ENCODE measurements at regions not wholly inside any gene's neighbourhood (a gene's known extent, or its start where the extent isn't known, plus 50 kb on each side); places are given as distances from the start of the nearest gene placed in this dataset.
A peak's percentile ranks its signal among the peaks of the same experiment; 100 is the strongest.

DNA sequence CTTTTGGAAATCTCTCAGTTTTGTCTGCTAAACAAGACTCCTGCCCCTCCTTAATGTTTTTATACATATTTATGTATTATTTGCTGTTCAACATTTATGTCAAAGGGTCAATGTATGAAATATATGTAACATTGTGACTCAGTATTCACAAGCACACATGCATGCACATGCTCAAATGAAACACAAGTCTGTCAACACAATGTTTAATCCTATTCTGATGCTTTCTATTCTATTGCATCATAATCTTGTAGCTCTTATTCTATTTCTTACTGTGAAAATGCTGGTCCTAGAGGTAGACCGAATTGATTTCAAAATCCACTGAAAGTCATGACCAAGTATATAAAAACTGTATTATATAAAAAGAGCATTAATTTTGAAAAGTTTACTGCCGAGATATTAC, 1463.3 kb downstream of the C4orf33 start:
- H3K9me3 ChIP-seq (ENCODE audit: control insufficient read depth in 4 of 4, insufficient read depth in 3 of 4, low read length in 3 of 4): peaks cover 0 to 3% (median 0%) of the 10 kb centered on the region in 4 donors
- no peak overlapping the region for H3K27ac ChIP-seq (ENCODE audit: low read depth in 1 of 2, low read length in 1 of 2)
- no peaks in the 10 kb centered on the region for H3K27me3 ChIP-seq (ENCODE audit: control insufficient read depth in 3 of 3, insufficient read depth in 3 of 3, low read length in 2 of 3)
- H3K9ac ChIP-seq (ENCODE audit: insufficient read depth in 1 of 2, low read length in 2 of 2): no peak overlapping the region
- no peak for TF ChIP-seq CTCF (IDR thresholded peaks at IDR 0.05; ENCODE audit: control extremely low read depth, extremely low read depth)
- 46 to 47% methylated on average over 2 of the region's 2 CpGs for WGBS, 2 donors
- ATAC-seq (ENCODE audit: insufficient read depth, low FRiP score) (no peak), DNase-seq (no peak)
- H3K36me3 ChIP-seq (ENCODE audit: control insufficient read depth in 4 of 4, insufficient read depth in 4 of 4, low read length in 4 of 4): no peaks in the 10 kb centered on the region
- H3K4me3 ChIP-seq: no peak overlapping the region
- peaks cover 0 to 7% (median 2%) of the 10 kb centered on the region in 5 donors for H3K4me1 ChIP-seq (ENCODE audit: control insufficient read depth in 5 of 5, insufficient read depth in 5 of 5, low read length in 5 of 5)

DNA sequence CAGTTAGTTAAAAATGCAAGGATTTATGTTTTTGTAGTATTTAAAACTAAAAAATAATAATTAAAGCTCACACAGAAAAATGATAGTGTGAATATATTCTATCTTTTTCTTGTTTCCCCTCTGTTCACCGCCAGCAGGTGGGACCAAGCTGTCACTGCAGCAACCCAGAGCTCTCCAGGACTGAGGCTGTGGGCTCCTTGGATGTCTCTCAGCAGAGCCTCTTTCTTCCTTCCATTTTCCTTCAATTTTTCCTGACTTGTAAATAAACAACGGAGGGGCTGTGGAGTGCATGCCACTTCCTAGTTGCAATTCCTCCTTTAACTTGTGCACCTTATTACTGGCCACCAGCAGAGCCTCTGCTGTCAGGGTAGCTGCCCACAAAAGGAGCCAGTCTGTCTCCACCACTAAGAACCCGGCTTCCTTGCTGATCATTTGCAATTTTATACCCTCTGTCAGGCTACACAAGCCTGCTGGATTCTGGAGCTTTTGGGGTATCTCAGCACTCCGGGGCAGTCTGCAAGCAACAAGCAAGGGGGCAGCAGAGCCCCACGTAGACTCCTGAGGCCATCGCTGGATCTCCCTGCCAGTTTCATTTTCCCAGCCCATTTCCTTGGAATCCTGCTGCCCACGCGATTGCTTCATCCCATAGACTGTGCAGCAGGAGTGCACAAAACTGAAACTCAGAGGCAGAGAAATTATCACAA, 1467.4 kb downstream of the C4orf33 start:
- no peaks in the 10 kb centered on the region for H3K36me3 ChIP-seq (ENCODE audit: control insufficient read depth in 4 of 4, insufficient read depth in 4 of 4, low read length in 4 of 4)
- H3K4me3 ChIP-seq: no peak overlapping the region
- H3K9ac ChIP-seq (ENCODE audit: insufficient read depth in 1 of 2, low read length in 2 of 2): peak overlapping the region in 1 of 2 donors; percentile 64
- WGBS, 2 donors: 23 to 26% methylated on average over 8 of the region's 8 CpGs
- H3K27me3 ChIP-seq (ENCODE audit: control insufficient read depth in 3 of 3, insufficient read depth in 3 of 3, low read length in 2 of 3): no peaks in the 10 kb centered on the region
- peak; percentile 73 to 84 (median 77) for DNase-seq
- H3K27ac ChIP-seq (ENCODE audit: low read depth in 1 of 2, low read length in 1 of 2): no peak overlapping the region
- H3K4me1 ChIP-seq (ENCODE audit: control insufficient read depth in 5 of 5, insufficient read depth in 5 of 5, low read length in 5 of 5): peaks cover 0 to 7% (median 2%) of the 10 kb centered on the region in 5 donors
- no peak for TF ChIP-seq CTCF (IDR thresholded peaks at IDR 0.05; ENCODE audit: control extremely low read depth, extremely low read depth)
- ATAC-seq (ENCODE audit: insufficient read depth, low FRiP score): peak; percentile 84
- H3K9me3 ChIP-seq (ENCODE audit: control insufficient read depth in 4 of 4, insufficient read depth in 3 of 4, low read length in 3 of 4): peaks cover 0 to under 1% (median 0%) of the 10 kb centered on the region in 4 donors

GRCh38 chr4:130563889-130564418, 1468.0 kb downstream of the C4orf33 start:
- Histone ChIP-seq H3K27ac (ENCODE audit: low read depth in 1 of 2, low read length in 1 of 2) (no peak overlapping the region), H3K4me3 (no peak overlapping the region), H3K9ac (ENCODE audit: insufficient read depth in 1 of 2, low read length in 2 of 2) (peak overlapping the region in 1 of 2 donors; percentile 64), H3K9me3 (ENCODE audit: control insufficient read depth in 4 of 4, insufficient read depth in 3 of 4, low read length in 3 of 4) (peaks cover 0 to 5% (median 2%) of the 10 kb centered on the region in 4 donors), H3K4me1 (ENCODE audit: control insufficient read depth in 5 of 5, insufficient read depth in 5 of 5, low read length in 5 of 5) (peaks cover 0 to 7% (median 2%) of the 10 kb centered on the region in 5 donors), H3K27me3 (ENCODE audit: control insufficient read depth in 3 of 3, insufficient read depth in 3 of 3, low read length in 2 of 3) (no peaks in the 10 kb centered on the region), H3K36me3 (ENCODE audit: control insufficient read depth in 4 of 4, insufficient read depth in 4 of 4, low read length in 4 of 4) (no peaks in the 10 kb centered on the region)
- no peak for TF ChIP-seq CTCF (IDR thresholded peaks at IDR 0.05; ENCODE audit: control extremely low read depth, extremely low read depth)
- DNase-seq (peak in 1 of 3 donors; percentile 6), ATAC-seq (ENCODE audit: insufficient read depth, low FRiP score) (no peak)
- WGBS, 2 donors: 19 to 41% methylated on average over 1 of the region's 1 CpG

All from lung (tissue), 11 donors.